ENCODE measurements at regions not wholly inside any gene's neighbourhood (a gene's known extent, or its start where the extent isn't known, plus 50 kb on each side); places are given as distances from the start of the nearest gene placed in this dataset.

DNA sequence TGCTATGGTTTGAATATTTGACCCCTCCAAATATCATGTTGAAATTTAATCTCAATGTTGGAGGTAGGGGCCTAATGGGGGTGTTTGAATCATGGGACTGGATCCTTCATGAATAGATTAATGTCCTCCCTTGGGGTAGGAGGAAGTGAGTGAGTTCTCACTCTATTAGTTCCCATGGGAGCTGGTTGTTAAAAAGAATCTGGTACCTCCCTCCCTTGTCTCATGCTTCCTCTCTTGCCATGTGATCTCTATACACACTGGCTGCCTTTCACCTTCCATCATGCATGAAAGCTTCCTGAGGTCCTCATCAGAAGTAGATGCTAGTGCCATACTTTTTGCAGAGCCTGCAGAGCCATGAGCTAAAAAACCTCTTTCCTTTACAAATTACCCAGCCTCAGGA is 177.7 kb upstream of the MCTP2 start:
- no peak for DNase-seq (ENCODE audit: low read depth)

DNA sequence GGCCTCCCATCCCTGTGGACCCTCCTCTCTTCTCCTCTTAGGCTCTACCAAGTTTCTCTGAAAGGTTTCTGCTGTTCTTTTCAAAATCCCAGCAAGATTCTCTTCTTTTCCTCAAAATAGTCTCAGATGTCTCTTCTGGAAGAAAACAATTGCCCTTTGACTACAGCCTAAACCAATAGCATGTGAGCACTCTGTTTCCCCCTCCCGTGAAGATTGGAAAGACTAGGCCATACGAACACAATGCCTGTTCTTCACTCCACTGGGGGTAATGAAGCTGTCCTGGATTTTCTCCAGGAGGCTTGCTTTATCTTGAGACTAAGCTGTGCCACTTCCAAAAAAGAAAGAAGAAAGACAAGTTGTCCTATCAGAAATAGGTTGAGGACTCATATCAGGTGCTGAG is 178.7 kb upstream of the MCTP2 start:
- no peak for DNase-seq (ENCODE audit: low read depth)

DNA sequence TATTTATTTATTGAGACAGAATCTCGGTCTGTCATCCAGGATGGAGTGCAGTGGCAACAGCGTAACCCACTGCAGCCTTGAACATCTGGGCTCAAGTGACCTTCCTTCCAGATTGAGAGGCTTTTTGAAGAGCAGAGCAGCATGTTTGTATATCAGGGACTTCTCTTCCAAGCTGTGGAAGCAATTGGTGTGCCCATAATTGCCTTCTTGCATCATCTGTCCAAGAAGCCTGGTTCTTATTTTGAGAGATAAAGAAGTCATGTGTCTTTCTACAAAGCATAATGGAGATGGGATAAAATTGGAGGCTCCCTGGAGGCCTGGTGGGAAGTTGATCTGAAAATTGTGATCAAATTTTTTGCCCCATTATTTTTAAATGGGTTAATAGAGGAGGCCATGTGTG is 183.8 kb upstream of the MCTP2 start:
- DNase-seq (ENCODE audit: low read depth): no peak

GRCh38 chr15:94042180-94042928 is 189.0 kb upstream of the MCTP2 start:
- no peak for DNase-seq (ENCODE audit: low read depth)

DNA sequence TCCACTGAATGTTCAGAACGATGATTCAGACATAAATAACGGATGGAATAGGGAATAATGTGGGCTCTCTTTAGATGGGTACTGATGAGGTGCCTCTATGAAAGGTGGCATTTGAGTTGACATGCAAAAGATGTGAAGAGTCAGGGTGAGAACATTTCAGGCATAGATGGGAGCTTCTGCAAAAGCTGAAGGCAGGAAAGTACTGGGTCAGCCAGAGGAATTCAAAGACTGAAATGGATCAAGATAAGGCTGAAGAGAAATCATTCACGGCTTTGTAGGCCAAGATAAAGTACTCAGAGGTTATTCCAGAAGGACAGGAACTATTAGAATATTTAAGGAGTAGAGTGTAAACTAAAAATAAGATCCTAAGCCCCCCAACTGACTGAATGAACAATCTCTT is 189.6 kb upstream of the MCTP2 start:
- DNase-seq (ENCODE audit: low read depth): no peak

- DNase-seq (ENCODE audit: low read depth): no peak
Measured at GRCh38 chr15:94040541-94041248, 190.7 kb upstream of the MCTP2 start.

DNA sequence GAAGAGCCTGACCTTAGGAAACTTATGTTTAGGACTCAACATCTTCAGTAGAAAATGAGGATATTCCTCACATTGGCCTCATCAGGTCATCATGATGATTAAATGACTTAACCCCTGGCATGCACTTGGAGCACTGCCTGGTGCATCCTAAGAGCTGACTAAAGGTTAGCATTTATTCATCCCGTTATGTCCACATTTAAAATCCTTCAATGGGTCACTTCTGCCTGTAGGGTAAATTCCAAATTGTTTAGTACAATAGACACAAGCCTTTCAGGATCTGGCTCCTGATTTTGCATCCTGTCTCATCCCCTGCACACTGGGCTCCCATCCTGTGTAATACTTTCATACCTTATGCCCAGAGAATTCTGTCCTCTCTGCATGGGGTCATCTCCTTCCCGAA is 195.2 kb upstream of the MCTP2 start:
- no peak for DNase-seq (ENCODE audit: low read depth)

DNA sequence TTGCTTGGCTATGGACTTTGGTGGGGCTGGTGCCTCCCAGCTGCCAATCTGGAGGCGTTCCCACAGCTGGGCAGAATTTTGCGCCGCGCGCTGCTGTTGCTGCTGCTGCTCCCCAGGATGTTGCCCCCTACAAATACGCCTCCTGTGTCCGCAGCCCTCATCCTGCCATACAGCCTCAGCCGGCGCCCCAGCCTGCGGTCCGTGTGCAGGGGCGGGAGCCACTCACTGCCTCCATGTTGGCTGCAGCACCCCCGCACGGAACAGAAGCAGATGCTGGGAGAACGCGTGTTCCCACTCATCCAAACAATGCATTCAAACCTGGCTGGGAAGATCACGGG is 197.7 kb upstream of the MCTP2 start:
- no peak for DNase-seq (ENCODE audit: low read depth)

DNA sequence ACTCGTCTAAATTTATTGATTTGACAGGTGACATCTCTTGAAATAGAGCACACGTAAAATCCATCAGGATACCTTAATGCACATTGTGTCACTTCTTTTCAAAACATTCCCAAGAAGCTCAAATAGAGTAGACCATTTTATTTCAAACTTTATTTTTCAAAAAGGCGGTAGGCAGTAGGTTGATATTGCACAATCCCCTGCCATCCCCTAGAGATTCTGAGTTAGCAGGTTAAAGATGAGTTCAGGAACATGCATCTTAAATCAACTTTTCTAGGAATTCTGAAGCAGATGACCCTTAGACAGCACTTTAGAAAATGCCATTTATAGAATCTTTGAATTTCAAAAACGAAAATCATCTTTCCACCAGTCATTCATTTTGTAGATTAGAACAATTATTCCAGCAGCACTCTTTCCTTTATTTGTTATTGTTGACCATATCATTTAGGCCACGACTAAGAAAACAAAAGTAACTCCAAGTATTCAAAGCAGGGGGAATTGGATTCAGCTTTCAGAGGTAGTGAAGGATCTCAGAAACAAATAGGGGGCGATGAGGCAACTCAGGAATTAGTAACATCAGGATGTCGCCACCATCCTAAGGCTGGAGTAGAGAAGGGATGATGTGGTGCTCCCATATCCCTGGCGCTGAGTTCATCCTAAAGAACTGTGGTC is 198.2 kb upstream of the MCTP2 start:
- DNase-seq (ENCODE audit: low read depth): no peak

GRCh38 chr15:94032571-94032970 is 198.8 kb upstream of the MCTP2 start:
- DNase-seq (ENCODE audit: low read depth): no peak

DNA sequence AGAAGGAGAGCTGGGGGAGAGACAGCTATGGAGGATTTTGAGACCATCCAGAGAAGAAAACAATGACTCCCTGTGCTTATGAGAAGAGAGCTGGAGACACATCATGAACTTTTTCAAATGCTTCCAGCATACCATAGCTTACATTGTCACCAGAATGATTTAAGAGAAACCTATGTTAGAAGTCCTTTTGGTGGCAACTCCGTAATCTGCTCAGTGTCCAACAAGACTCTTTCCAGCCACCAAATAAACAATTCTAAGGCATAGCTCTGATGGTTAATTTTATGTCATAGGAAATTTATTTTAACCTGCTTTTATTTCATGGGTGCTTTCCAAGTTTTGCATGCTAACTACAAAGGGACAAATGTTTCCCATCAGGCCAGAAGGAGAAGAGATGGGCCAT is 200.3 kb upstream of the MCTP2 start:
- no peak for DNase-seq (ENCODE audit: low read depth)

DNA sequence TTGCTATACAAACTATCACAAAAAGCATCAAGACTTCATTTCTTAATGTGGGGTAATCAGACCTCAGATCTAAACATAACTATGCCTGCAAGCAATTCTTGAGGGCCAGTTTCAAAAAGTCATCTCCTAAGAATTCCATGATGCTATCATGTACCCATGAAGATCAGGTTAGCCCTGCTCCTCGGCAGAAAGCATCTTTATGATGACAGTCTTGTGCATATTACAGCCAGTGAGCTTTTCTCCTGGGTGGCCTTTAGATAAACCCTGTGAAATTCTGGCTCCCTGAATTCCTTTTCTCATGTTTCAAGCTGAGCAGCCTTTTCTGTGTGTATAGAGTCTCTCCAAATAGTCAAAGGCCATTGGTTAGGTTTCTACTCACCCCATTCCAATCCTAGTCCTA is 201.9 kb upstream of the MCTP2 start:
- no peak for DNase-seq (ENCODE audit: low read depth)

DNA sequence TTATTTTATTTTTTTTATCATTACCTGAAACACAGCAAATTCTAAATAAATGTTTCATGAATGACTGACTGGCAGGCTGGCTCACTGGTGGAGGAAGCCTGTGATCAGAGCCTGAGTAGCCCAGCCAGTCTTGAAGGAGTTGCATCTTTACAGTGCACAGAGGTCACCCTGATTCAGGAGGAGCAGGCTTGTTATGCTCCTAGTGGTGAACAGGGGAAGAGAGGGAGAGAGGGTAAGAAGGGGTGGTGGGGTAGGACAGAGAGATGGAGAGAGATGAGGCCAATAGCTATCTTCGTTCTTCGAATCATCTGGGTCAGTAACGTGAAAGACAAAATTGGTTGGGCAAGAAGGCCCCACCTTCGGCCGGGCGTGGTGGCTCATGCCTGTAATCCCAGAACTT is 202.6 kb upstream of the MCTP2 start:
- DNase-seq (ENCODE audit: low read depth): no peak

- DNase-seq (ENCODE audit: low read depth): no peak
Measured at GRCh38 chr15:94028121-94028520, 203.2 kb upstream of the MCTP2 start.

GRCh38 chr15:94027581-94027980 is 203.8 kb upstream of the MCTP2 start:
- no peak for DNase-seq (ENCODE audit: low read depth)

GRCh38 chr15:94026458-94027304 is 204.7 kb upstream of the MCTP2 start:
- no peak for DNase-seq (ENCODE audit: low read depth)

GRCh38 chr15:94023531-94023930 is 207.8 kb upstream of the MCTP2 start:
- DNase-seq (ENCODE audit: low read depth): no peak

DNA sequence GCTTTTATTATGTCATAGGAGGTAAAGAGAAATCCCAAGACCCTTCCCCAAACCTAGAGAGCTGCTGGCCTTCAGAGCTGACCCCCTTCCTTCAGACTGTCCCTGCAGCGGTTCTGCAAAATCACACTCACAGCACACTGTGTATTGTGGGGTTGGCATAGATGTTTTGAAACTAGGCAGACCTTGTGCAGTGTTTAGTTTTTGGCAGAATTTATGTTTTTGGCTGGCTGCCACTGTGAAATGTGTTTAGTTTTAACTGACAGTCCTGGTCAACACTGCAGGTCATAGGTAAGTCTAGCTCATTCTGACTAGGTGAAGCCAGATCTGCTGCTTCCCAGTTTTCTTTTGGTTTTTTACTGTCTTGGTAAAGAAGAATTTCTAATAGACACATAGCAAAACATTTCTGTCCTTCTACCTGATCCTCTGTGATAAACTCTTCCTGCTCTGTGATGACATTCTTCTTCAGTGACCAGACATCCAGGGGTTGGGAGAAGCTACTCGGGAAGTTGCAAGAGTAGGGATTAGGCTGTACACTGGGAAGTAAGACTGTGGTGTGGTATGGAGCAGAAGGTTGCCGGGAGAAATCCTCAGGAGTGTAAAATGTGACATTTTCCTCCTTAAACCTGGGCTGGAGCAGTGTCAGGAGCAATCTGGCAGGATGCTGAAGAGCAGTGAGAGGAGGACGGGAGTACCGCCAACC is 209.6 kb upstream of the MCTP2 start:
- no peak for DNase-seq (ENCODE audit: low read depth)

GRCh38 chr15:94019062-94019461 is 212.3 kb upstream of the MCTP2 start:
- no peak for DNase-seq (ENCODE audit: low read depth)

GRCh38 chr15:94015324-94015723 is 216.0 kb upstream of the MCTP2 start:
- no peak for DNase-seq (ENCODE audit: low read depth)

DNA sequence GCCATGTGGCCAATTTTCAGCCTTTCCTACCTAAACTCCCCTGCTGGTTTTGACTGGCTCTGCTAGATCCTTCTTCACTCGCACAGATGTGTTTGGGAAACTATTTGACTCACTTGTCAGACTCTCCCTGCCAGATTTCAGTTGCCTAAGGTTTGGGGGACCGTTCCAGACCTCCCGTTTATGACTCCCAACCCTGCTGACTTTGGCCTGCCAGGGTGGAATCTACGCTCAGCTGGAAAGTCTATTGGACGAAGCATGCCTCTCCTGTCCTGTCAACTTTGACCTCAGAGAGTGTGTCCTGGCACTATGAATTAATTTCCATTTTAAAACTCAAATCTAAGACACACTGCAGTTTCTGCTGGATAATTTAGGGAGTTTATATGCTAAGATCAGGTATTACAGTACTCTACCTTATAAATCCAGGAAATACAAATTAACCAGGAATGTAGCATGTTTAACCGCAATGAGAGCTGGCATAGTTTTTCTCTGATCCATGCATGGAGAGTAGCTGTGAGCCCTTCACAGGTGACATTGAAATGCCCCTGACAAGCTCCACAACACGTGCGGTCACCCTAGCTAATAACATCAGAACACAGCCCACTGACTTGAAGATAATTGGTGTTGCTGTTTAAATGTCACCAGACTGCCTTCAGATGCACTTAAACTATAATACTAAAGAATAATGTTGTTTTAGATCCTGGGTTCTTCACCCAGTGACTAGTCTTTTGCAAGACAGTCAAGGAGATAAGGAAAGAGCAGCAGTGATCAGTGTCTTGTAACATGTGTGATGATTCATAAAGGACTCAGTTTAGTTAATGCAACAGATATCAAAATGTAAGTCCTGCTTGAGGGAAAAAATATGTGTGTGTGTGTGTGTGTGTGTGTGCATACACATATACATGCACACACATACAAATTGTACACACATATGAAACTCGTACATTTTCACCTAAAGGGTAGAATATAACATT is 223.0 kb upstream of the MCTP2 start:
- no peak for DNase-seq (ENCODE audit: low read depth)

Data from CMK (cell line).